ENCODE measurements at regions not wholly inside any gene's neighbourhood (a gene's known extent, or its start where the extent isn't known, plus 50 kb on each side); places are given as distances from the start of the nearest gene placed in this dataset.
"Not testable (repeated sequence)": the region's sequence is repeated elsewhere in the genome, so short reads cannot be mapped to it uniquely, and the experiment has no call there.

DNA sequence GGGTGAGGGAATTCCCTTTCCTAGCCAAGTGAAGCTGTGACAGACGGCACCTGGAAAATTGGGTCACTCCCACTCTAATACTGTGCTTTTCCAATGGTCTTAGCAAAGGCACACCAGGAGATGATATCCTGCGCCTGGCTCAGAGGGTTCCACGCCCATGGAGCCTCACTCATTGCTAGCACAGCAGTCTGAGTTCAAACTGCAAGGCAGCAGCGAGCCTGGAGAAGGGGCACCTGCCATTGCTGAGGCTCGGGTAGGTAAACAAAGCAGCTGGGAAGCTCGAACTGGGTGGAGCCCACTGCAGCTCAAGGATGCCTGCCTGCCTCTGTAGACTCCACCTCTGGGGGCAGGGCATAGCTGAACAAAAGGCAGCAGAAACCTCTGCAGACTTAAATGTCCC lies 68.9 kb upstream of the LCORL start:
- not testable (repeated sequence) for DNase-seq (ENCODE audit: low read depth)

DNA sequence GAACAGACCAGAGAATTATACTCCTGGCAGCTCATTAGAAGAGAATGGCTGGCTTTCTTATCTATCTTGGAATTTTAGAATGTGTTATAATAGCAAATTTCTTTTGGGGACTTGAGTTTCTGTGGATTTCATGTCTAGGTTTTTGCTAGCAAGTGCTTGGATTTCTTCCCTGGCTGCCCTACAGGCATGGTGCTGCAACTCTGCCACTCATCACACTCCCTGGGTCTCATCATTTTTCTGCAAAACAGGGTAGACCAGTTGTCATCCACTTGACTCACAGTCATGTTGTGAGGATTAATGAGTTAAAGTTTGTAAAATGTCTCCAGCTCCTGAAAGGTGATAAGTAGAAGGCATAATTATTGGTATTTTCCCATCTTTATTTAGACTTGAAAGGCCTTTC lies 60.7 kb upstream of the LCORL start:
- no peak for DNase-seq (ENCODE audit: low read depth)

DNA sequence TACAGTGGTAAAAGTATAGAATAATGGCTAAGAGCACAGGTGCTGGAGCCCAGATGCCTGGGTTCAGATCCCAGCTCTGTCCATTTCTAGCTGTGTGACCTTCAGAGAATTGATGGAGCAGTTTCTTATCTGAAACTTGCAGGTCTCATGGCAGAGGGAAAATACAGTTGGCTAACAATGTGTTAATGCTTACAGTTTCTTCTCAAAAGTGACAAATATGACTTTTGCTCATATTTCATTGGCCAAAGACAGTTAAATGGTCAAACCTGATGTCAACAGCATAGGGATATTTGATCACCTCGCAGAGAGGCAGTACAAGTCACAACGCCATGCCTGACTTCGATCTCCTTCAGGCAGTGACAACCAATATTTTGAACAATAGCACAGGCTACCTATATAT lies 60.2 kb upstream of the LCORL start:
- no peak for DNase-seq (ENCODE audit: low read depth)

DNA sequence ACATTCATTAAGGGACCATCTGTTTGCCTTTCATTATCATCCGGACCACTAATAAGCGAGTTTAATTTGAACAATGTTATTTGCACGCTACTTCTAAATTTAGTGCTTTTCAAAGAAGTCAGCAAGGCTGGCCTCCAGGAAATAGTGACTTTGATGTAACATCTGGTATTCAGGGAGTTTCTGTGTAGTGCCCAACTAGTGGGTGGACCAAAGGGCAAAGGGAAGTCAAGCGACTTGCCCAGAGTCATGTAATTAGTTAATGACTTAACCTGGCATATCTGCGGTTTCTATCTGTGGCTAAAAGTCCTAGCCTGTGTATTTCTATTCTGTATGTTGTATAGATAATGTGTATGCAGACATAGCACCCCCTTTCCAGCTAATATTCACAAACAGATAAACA lies 56.3 kb upstream of the LCORL start:
- DNase-seq (ENCODE audit: low read depth): no peak

DNA sequence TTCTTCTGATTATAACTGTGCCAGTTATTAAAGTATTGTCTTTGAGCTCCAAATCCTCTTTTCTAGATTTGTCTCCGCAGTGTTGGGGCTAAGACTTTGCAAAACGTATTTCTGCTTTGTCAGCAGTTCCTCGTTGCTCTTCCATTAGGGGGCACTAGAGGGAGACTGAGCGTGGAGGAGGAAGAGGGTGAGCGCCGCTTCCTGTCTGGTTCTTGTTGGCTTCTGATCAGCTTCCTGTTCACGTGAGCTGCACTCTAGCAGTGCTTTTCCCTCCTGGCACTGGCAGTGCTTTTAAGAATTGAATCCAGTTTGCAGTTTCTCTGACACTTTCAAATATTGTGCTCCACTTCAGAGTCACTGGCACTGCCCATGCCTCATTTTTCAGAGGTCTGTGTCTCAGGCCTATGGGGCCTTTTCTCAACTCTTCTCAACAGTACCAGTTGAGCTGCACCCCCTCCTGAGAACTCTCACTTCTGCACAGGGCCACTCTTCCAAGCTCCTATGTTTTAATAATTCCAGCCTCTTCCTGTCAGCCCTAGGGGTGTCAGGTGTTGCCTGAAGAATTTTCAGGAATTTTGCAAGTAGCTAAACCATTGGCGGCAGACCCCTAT lies 54.4 kb upstream of the LCORL start:
- DNase-seq (ENCODE audit: low read depth): no peak

DNA sequence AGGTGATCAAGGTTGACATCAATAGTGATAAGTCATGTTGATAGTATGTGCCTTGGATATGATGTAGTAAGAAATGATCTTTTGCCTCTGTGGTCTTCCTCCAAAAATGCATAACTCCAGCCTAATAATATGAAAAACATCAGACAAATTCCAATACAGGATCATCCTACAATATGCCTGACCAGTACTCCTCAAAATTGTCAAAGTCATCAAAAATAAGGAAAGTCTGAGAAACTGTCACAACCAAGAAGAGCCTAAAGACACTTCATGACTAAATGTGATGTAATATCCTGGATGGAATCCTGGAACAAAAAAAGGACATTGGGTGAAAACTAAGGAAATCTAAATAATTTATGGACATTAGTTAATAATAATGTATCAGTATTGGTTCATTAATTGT lies 50.3 kb upstream of the LCORL start:
- no peak for DNase-seq (ENCODE audit: low read depth)
